Astrocyte (in vitro differentiated cells and primary cell): ENCODE measurements at regions not wholly inside any gene's neighbourhood (a gene's known extent, or its start where the extent isn't known, plus 50 kb on each side); places are given as distances from the start of the nearest gene placed in this dataset.

ENCODE experiments used
- CTCF ChIP-seq: IDR thresholded peaks from 2 replicates; pipeline ENCODE4 v1.5.1; 2011; ENCODE audit warnings: low read depth, mild to moderate bottlenecking, inconsistent platforms, low read length, moderate library complexity; ENCODE audit not compliant: insufficient read depth
- EZH2 ChIP-seq: IDR thresholded peaks from 2 replicates; pipeline ENCODE4 v1.6.1; 2012; ENCODE audit warnings: mild to moderate bottlenecking, low read length, inconsistent platforms; ENCODE audit not compliant: insufficient read depth

DNA sequence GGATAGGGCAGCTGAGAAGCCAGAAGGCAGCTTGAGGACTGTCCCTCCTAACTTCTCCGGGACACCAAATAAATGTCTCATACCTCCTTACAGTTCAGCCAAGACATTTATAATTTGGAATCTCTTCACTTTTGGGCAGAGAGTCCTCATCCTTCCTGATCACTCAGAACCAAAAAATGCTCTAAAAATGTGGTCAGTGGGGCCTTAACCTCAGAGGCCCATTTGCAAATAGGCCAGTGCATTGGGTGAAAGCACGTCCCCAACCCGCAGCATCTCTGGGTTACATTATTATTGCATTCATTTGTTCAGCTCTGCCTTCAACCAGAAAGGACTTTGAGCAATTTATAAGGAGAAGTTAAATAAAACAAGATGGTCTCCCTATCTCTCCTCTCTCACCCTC lies 112.4 kb upstream of the IRX3 start:
- TF ChIP-seq CTCF: no peak
- no peak for TF ChIP-seq EZH2
